ENCODE measurements at regions not wholly inside any gene's neighbourhood (a gene's known extent, or its start where the extent isn't known, plus 50 kb on each side); places are given as distances from the start of the nearest gene placed in this dataset. TPM values are rescaled to one million over a fixed set of nuclear protein-coding genes. Genes with fewer than 3 reads are reported as not detected.

GRCh38 chr20:39090906-39091305 lies 128.8 kb downstream of the DHX35 start:
- Histone ChIP-seq H3K9me2 (replicated peaks; ENCODE audit: insufficient read depth) (no peaks in the 10 kb centered on the region), H3K4me2 (no peak overlapping the region), H4K20me1 (ENCODE audit: insufficient read depth, poor library complexity, severe bottlenecking) (no peaks in the 10 kb centered on the region), H3K27ac (no peak overlapping the region), H3K36me3 (replicated peaks; ENCODE audit: insufficient read depth, low read depth) (no peaks in the 10 kb centered on the region), H3K27me3 (no peaks in the 10 kb centered on the region), H3K4me1 (ENCODE audit: insufficient read depth) (no peaks in the 10 kb centered on the region), H3K9me3 (ENCODE audit: low read depth) (no peaks in the 10 kb centered on the region), H3K4me3 (no peak overlapping the region), H2AFZ (no peak overlapping the region), H3K79me2 (no peaks in the 10 kb centered on the region)
- TF ChIP-seq, protein P1, sequence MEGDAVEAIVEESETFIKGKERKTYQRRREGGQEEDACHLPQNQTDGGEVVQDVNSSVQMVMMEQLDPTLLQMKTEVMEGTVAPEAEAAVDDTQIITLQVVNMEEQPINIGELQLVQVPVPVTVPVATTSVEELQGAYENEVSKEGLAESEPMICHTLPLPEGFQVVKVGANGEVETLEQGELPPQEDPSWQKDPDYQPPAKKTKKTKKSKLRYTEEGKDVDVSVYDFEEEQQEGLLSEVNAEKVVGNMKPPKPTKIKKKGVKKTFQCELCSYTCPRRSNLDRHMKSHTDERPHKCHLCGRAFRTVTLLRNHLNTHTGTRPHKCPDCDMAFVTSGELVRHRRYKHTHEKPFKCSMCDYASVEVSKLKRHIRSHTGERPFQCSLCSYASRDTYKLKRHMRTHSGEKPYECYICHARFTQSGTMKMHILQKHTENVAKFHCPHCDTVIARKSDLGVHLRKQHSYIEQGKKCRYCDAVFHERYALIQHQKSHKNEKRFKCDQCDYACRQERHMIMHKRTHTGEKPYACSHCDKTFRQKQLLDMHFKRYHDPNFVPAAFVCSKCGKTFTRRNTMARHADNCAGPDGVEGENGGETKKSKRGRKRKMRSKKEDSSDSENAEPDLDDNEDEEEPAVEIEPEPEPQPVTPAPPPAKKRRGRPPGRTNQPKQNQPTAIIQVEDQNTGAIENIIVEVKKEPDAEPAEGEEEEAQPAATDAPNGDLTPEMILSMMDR (IDR thresholded peaks at IDR 0.05; ENCODE audit: poor library complexity) = no peak
- no peak for TF ChIP-seq EZH2phosphoT487 (IDR thresholded peaks at IDR 0.05; ENCODE audit: low read depth, severe bottlenecking, unreplicated experiment)
- TF ChIP-seq EZH2 (IDR thresholded peaks at IDR 0.05; ENCODE audit: borderline replicate concordance) = no peak
- 22% methylated on average over 5 of the region's 5 CpGs for WGBS (ENCODE audit: low lambda C conversion rate, missing lambda C conversion rate)
- no peak for DNase-seq (ENCODE audit: low spot score)

DNA sequence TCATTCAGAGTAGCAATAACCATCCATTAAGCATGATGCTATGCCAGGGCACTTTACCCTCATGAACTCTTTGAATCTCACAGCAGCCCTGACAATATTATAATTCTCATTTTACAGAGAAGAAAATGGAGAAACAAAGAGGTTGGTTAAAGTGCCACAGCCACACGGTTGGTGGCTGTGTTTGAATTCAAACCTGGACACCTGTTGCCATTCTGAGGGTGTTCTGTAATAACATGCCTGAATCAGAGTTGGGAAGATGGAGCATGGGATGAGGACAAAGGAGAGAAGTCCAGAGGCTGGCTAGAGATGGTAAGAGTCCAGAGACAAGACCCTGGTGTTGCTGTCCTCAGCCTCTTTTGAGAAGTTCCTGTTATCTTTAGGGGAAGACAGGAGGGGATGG lies 127.7 kb downstream of the DHX35 start:
- TF ChIP-seq, protein P1 (IDR thresholded peaks at IDR 0.05; ENCODE audit: poor library complexity) = no peak
- TF ChIP-seq EZH2 (IDR thresholded peaks at IDR 0.05; ENCODE audit: borderline replicate concordance) = no peak
- TF ChIP-seq EZH2phosphoT487 (IDR thresholded peaks at IDR 0.05; ENCODE audit: low read depth, severe bottlenecking, unreplicated experiment) = no peak
- 77% methylated on average over 1 of the region's 1 CpG for WGBS (ENCODE audit: low lambda C conversion rate, missing lambda C conversion rate)
- H3K79me2 ChIP-seq = no peaks in the 10 kb centered on the region

More for the DNA sequence above, 127.7 kb downstream of the DHX35 start:
- H3K4me3 ChIP-seq = no peak overlapping the region
- H3K36me3 ChIP-seq (replicated peaks; ENCODE audit: insufficient read depth, low read depth) = no peaks in the 10 kb centered on the region
- H3K4me2 ChIP-seq = no peak overlapping the region
- H2AFZ ChIP-seq = no peak overlapping the region
- no peak for DNase-seq (ENCODE audit: low spot score)
- no peak overlapping the region for H3K27ac ChIP-seq
- H4K20me1 ChIP-seq (ENCODE audit: insufficient read depth, poor library complexity, severe bottlenecking) = no peaks in the 10 kb centered on the region
- H3K27me3 ChIP-seq = no peaks in the 10 kb centered on the region
- no peaks in the 10 kb centered on the region for H3K9me2 ChIP-seq (replicated peaks; ENCODE audit: insufficient read depth)
- H3K4me1 ChIP-seq (ENCODE audit: insufficient read depth) = no peaks in the 10 kb centered on the region
- no peaks in the 10 kb centered on the region for H3K9me3 ChIP-seq (ENCODE audit: low read depth)

Small RNA genes in the stretch of these regions (small RNA-seq; reads per million reads assigned to genes)
- gene RN7SL680P = not detected
